CD4-positive, alpha-beta T cell treated with Interleukin-15 for 1 hour (primary cell): ENCODE measurements at regions not wholly inside any gene's neighbourhood (a gene's known extent, or its start where the extent isn't known, plus 50 kb on each side); places are given as distances from the start of the nearest gene placed in this dataset.

Experiments
- DNase-seq: peaks from one replicate; pipeline ENCODE4 v3.0.0-alpha.2; 2020

- DNase-seq: no peak
Observed at GRCh38 chr2:191565120-191565519, 112.8 kb upstream of the NABP1 start.

- DNase-seq: no peak
Observed at GRCh38 chr2:191565647-191566198, 112.2 kb upstream of the NABP1 start.

DNA sequence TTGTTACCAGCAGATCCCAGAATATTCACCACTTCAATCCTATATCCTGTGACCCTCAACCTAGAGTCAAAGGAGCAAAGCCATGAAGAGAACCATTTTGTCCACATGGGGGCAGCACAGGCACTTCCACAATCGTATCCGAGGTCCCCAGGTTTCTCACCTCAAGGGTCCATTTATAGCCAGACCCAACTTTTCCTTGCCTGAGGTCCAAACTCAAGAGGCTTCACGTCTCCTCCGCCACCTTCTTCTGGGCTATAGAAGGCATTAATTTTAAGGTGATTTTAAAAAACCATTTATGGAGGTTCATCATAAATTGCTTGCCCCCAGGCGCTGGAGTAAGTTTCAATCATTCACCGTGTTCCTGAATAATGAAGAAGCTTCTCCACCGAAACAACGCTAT lies 111.6 kb upstream of the NABP1 start:
- DNase-seq: peak; percentile 58

GRCh38 chr2:191567206-191567605 lies 110.7 kb upstream of the NABP1 start:
- no peak for DNase-seq

DNA sequence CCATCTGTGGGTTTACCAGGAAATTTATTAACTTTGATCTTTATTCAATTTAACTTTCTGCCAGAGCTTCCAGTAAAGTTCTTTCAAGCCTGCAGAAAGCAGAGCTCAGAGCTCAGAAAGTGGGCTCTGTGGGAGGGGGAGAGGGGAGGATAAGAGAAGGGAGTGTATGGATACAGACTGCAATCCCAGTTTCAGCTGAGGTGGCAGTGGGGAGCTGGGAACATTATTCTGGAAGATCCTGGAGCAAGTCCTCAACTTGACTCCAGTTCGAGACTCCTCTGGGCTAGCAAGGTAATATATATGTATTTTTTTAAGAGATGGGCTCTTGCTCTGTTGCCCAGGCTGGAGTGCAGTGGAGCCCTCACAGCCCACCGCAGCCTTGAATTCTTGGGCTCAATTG lies 108.9 kb upstream of the NABP1 start:
- DNase-seq: no peak

DNA sequence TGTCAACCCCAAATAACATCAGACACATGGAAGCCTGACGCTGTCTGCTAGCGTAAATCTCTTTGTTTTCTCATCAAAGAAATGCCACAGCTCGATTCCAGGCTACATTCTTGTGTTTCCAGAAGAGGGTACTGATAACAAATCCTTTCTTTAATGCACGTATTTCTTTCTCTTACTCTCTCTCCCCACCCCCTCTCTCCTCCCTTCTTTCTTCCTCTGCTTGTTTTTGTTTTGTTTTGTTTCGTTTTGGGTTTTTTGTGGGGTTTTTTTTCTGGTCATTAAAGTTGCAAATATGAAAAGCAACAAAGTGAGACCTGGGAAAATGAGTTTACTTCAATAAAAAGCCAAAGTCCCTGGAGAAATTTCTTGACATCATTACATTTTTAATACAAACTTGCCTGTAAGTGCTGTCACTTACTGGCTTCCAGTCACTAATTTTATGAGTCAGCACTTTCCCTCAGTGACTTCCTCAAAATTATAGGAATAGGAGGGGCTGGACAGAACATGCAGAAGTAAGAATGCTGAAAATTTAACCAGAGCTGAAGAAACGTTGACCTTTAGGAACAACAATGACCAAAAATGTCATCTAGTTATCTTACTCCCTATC lies 106.7 kb upstream of the NABP1 start:
- peak; percentile 22 for DNase-seq

DNA sequence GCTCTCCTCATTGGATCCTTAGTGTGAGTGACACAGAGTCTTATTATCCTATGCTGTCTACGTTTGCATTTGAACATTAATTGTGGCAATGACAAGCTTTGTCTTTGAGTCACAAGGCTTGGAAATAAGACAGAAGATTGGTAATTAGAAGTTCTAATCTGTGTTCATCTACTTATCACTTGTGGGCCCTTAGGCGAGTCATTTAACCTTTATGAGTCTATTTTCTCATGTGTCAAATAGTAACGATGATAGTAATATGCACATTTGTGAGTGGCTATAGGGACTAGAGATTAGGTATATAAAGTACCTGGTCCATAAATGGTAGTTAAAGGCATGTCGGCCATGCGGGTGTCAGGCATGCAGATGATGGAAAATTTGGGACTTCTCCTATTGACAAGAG lies 105.6 kb upstream of the NABP1 start:
- DNase-seq: no peak

- no peak for DNase-seq
Observed at GRCh38 chr2:191573216-191573615, 104.7 kb upstream of the NABP1 start.

- DNase-seq: no peak
Observed at GRCh38 chr2:191574232-191574631, 103.7 kb upstream of the NABP1 start.

- no peak for DNase-seq
Observed at GRCh38 chr2:191577605-191578004, 100.3 kb upstream of the NABP1 start.

- DNase-seq: no peak
Observed at GRCh38 chr2:191578031-191578430, 99.9 kb upstream of the NABP1 start.

GRCh38 chr2:191580581-191580980 lies 97.4 kb upstream of the NABP1 start:
- DNase-seq: no peak

- DNase-seq: no peak
Observed at GRCh38 chr2:191581003-191581402, 96.9 kb upstream of the NABP1 start.

GRCh38 chr2:191582355-191582754 lies 95.6 kb upstream of the NABP1 start:
- no peak for DNase-seq

DNA sequence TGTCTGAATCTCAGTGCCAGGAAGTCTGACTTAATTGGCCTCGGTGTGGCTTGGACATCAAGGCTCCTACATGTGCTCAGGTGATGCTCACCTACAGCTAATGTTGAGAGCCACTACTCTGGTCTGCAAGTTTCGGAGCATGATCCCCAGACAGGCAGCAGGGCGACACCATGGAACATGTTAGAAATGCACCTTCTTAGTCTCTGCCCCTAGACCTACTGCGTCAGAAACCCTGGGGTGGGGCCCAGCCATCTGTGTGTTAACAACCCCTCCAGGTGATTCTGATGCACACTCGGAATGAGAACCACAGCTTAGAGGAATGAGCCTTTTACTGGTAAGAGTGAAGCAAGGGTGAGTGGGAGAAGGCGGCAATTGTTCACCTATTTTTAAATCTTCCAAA lies 86.9 kb upstream of the NABP1 start:
- no peak for DNase-seq

GRCh38 chr2:191593622-191594385 lies 84.1 kb upstream of the NABP1 start:
- no peak for DNase-seq

GRCh38 chr2:191597186-191597751 lies 80.7 kb upstream of the NABP1 start:
- no peak for DNase-seq

DNA sequence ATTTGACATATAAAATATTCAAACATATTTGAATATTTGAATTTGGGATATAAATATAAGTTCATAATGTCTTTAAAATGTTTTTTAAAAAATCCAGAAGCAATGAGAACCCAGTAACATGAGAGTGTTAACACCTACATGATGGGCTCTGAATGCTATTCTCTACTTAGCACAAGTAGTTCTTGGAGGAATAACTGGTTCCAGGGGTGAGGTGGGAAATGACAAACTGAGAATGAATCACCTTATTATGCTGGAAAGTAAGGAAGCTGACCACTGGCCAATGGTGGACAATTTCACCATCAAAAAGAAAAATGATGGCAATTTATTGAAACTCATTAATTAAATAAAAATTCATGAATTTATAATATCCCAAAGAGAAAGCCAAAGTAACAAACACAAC lies 79.6 kb upstream of the NABP1 start:
- DNase-seq: no peak

GRCh38 chr2:191601060-191601459 lies 76.9 kb upstream of the NABP1 start:
- no peak for DNase-seq

DNA sequence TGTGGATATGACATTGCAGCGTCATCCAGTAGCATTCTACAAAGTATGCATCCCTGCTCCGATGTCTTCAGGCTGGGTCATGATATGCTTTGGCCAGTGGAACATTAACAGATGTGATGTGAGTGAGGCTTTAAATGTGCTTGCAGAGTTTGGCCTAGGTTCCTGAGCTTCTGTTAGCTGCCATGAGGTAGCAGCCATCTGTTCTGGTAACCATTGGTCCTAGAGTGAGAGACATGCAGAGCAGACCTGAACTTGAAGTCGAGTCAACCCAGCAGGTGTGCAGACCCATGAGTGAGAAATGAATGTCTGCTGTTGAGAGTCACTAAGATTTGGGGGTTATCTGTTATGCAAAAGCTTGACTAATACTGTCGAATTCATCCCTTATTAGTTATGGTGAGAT lies 73.8 kb upstream of the NABP1 start:
- no peak for DNase-seq

DNA sequence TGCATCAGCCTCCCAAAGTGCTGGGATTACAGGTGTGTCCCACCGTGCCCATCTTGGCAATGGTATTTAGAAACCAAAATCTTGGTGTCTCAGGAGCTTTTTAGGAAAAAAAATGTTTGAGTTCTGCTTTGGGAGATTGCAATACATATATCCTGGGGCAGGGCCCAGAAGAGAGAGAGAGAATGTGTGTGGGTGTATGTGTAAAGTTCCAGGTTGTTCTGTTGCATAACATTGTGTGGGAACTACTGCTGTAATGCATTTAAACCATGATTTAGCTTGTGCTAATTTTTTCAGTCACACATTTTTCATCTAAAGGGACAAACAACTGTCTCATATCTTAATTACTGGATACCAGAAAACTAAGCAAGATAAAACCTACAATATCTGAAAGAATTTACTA lies 70.8 kb upstream of the NABP1 start:
- no peak for DNase-seq

GRCh38 chr2:191610756-191611155 lies 67.2 kb upstream of the NABP1 start:
- no peak for DNase-seq

GRCh38 chr2:191611614-191612013 lies 66.3 kb upstream of the NABP1 start:
- peak; percentile 47 for DNase-seq

DNA sequence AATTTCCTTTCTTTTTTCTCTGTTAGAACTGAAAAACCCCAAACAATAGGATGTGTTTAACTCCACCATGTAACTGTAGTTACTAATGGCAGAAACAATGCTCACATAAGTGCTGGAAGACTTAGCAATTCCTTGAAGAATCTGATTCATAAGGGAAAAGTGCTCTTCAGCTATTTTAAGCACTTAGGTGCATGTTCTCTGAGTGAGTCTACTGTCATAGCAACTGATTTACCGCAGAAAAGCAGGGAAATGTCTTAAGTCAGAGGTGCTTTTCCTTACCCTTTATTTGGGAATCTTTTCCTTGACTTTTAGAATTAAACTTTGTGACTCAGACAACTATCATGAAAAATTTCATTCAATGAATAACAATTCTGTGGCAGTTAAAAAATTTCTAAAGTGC lies 65.4 kb upstream of the NABP1 start:
- DNase-seq: no peak
